ENCODE measurements at regions not wholly inside any gene's neighbourhood (a gene's known extent, or its start where the extent isn't known, plus 50 kb on each side); places are given as distances from the start of the nearest gene placed in this dataset.
"Not testable (repeated sequence)": the region's sequence is repeated elsewhere in the genome, so short reads cannot be mapped to it uniquely, and the experiment has no call there.

DNA sequence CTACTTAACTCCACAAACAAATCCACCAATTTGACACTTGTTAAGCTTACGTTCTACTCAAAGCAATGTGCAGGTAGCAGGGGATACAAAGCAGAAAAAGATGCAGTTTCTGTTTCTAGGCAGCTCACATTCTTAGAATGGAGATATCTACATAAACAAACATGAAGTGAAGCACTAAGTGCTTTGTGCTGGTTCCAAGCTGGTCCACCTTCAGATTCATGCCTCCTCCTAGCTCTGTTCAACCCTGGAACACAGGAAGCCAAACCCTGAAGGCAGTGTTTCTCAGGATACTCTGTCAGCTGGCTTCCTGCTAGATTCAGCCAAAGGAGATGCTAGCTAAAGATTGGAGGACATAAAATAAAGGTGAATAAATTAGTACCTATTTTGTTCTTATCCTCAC is 55.3 kb upstream of the NOL4 start:
- no peak for DNase-seq

DNA sequence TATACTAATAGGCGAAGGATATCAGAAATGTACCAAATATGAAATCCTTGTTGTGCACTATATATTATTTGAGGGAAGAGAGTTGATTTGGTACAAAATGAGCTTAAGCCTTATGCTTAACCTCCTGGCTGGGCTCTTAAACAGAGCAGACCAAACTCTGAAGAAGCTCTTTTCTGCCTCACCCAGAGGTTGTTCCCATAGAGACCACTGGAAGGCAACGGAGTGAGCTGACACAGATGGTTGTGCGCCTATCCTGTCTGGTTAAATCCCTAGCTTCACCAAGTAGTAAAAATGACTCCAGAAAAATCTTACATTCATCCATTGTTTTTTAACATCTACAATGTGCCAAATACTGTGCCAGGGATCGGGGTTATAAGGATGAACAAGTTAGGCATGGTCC is 55.9 kb upstream of the NOL4 start:
- DNase-seq = no peak

DNA sequence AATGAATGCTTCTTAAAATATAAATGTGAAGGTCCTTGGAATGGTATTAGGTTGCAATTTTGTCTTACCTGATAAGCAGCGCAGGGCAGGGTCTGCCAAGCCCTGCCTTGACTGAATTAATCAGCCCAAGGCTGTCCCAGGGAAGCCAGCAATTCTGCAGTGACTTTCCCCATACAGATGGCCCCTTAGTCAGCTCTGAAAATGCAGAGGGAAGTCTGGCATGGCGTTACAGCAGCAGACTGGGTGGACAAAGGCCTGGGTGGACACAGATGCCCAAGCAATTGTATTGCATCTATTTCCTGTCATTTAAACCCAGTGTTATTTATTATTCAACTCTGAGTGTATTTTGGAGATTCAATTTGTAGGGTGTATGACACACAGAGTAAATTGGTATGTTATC is 56.6 kb upstream of the NOL4 start:
- peak; percentile 10 for DNase-seq

DNA sequence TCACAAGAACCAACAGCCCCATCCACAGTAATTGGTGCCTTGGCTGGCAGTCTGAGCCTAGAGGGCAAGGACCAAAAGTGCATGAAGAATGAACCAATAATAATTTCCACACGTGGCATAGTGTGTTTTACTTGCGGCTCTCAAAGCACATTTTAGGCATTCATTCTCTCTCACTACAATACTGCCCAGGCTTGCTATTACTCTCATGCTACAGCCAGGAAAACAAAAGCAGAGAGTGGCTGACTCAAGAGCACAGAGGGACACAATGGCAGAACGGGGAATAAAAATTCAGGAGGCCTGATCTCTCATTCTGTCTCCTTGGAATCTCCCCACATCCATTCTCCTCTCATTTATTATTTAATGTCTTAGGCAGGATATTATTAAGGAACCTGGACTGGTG is 57.0 kb upstream of the NOL4 start:
- DNase-seq = no peak

DNA sequence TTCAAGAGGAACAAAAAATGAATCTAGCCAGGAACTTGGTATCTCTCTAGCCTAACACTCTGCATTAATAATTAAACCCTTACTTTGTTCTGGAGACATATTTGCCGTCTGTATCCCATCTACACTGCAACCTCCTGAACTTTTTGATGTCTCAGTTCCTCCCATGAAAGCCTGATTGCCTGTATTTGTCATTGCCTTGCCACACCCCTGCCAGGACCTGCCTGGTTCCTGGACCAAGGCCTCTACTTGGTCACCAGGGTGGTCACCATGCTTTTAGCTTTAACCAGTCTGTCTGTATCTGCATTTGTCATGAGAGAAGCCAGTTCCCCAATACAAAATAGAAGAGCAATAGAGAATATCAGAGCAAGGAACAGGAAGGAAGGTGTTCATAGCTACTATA is 58.8 kb upstream of the NOL4 start:
- DNase-seq = no peak

DNA sequence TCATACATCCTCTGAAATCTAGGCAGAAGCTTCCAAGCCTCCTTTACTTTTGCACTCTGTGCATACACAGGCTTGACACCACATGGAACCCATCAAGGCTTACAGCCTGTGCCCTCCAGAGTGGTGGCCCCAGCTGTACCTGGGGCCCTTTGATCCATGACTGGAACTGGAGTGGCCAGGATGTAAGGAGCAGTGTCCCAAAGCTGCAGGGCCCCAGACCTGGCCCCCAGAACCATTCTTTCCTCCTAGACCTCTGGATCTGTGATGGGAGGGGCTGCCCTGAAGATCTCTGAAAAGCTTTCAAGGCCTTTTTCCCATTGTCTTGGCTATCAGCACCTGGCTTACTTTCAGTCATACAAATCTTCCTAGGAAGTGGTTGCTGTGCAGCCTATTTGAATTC is 63.1 kb upstream of the NOL4 start:
- no peak for DNase-seq

DNA sequence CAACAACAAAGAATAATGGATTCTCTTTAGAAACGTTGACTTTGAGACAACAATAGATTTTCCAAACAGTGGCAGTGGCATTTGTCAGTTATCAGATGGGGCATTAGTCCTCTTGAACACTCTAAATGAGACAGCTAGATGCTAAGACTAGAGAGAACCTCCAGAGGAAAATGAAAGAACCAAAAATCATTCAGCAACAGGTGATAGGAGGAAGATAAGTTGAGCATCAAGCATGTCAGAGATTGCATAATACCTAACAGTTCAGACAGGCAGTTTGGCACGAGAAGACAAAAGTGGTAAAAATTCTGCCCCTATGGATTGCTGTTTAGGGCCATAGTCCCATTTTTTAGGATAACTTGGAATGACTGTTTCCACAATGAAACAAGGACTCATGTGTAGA is 67.9 kb upstream of the NOL4 start:
- no peak for DNase-seq

DNA sequence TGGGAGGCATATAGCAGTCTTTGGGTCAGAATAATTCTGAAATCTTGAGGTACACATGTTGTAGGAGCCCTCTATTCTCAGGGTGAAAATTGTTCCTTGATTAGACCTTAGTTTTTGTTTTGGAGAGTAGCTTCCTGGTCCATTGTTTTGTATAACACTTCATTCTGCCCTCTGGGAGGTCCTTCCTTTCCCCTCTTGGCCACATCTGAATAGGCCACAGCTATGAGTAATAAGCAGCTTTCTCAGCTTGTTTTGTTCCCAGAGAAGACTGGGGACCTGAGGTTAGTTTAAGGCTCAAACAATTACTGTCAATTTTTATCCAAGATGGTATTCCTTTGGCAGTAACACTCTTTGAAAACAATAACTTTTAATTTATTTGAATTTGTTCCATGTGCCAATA is 72.6 kb upstream of the NOL4 start:
- no peak for DNase-seq

DNA sequence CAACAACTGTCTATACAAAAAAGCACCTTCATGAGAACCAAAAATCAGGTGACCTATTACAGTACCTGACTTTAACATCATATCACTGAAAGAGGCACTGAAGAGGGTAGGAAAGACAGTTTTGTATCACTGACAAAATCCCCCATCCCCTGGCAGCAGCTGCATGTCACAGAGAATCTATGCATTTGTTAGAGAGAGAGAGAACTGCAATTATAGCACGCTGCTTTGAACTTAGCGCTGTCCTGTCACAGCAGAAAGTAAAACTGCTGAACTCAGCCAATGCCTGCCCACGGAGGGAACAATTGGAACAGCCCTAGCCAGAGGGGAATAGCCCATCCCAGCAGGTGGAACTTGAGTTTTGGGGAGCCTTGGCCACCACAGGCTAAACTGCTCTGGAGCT is 75.1 kb upstream of the NOL4 start:
- DNase-seq = peak; percentile 72

DNA sequence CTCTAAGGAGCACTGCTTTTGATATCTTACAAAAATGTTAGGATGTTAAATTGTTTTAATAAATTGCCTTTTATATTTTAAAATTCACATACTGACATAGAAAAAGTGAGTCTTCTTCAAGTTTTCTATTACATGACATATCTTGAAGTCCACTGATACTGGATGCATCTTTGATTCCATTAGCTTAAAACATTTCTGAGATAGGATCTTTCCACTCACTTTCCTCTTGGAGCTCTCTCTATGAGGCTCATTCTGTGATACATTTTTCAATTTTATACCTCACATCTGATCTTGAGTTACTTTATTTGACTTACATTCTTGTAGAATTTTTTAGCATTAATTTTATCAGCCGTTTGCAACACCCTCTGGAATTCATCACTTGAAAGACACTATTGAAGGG is 86.8 kb upstream of the NOL4 start:
- no peak for DNase-seq

DNA sequence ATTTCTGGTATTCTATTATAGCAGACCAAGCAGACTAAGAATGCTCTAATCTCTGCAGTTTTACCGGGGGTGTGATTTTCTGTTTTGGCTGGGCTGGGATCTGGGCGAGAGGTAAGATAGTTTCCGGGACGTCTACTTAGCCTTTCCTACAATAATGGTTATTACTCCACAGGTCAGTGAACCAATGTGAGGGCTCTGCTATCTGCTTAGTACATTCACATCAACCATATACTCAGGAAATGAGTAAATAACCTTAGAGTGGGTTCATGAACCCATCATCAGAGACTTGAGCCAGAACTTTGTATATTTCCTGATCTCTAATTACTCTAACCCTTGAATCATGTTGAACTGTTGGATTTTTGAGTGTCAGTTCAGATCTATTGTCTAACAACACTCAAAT is 90.1 kb upstream of the NOL4 start:
- DNase-seq = no peak

DNA sequence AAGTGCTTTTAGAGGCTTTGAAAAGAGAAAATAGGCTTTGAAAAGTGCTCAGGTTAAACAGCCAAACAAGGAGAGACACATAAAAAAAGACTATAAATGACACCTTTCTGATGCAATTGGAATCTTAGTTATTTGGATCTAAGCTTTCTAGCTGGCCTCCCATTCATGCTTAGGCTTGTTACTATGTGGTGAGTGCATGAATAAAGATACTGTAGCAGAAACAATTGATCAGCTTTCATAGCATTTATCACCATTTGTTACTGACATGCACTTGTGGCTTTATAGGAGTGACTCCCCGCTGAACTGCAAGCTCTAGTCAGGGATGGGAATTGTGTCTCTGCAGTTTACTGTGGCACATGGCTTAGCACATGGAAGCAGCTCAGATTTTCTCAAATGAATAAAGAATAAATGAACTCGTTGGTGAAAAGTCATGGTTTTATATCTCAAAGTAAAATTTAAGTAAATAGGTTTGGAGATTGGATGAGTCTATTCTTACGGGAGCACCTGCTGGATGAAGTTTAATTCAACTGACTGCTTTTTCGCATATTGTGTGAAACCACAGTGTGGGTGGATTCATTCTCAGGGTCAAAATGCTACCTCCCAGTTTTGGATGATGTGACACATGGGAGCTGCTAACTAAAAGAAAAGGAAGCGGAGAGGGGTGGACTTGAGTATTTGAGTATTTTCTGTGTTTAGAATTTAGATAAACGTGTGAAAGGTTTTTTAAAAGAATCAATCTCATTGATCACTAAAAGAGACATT is 91.1 kb upstream of the NOL4 start:
- no peak for DNase-seq

DNA sequence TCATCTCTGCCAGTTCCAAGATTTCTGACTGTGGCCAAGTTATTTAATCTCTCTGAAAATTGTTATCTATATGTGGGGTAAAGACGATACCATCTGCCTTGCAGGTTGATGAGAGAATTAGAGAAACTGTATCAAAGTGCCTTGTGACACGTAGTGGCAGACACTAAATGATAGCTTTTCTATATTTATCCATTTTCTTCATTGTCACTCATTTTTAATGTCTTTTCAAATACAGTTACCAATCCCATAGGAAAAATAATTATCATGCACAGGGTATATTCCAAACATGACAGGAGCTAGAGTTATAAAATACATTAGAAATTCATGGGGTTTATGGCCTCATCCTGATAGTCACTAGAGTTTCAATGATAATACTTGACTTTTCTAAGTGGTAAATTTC is 95.6 kb upstream of the NOL4 start:
- no peak for DNase-seq

DNA sequence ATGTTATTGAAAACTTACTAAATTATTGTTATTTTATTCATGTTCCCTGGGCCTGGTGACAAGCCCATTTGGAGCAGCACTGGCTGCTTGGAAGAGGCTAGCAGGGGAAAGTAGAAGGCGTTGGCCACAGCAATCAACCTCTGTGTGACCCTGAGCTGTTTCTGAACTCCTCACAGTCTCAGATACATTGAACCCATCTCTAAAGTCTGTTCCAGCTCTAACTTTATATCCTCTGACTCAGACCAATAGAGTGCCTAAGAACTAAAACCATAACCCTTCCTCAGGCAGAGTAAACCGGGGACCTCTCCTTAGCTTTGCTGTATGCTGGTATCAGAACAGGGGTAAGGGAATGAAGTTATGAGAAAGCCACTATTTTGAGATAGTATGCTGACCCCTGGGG is 96.4 kb upstream of the NOL4 start:
- DNase-seq = no peak

DNA sequence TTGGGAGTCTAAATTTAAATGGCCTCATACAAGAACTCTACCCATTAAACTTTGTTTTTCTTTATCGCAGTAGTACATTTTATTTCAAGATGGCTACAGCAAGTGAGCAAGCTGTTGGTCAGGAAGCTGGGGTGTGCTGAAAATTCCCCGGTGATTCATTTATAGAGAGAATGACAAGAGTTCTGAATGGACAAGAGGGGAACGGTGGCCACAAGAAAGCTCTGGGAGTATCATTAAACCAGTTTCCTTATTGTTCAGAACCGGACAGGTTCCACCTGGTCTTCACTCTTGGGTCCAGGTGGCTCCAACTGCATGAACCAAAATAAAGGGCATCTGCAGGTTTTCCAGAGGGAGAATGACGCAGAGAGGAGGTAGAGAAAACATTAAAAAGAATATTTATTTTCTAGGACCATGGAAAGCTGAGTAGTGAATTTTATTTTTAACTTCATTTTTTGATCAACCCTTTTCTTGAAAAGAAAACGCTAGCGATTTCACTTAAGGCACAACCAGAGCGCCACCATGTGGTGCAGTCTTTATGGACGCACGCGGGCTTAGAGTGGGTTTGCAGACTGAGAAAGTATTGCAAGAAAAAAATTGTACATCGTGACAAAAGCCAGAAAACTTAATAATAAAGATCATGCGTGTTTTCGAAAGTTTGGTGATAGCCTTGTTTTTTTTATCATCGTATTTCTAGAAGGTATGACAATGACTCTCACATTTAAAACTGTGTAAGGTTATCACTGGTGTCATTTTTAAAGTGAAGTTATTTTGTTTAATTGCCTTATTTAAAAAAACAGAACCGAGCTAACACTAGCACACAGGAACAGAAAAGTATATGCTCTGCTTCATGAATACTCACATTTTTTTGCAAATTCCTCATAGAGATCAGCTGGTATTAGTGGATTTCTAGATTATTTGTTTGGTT is 97.9 kb upstream of the NOL4 start:
- peak; percentile 93 for DNase-seq

DNA sequence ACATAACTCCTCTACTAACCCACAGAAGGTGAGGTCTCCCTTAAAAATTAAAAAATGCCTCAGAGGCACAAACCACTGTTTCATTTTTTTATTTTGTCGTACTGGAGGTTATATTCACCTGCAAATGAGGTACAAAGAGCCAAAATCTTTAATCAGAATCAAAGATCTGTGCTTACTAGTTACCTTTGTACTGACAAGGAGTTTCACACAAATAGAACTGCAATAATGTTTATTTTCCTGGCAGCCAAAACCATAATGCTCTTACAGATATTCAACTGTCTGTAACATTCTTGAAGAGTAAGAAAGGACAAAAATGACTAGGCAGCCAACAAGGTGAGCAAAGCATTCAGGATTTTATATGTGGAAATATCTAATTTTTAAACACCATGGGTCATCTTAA is 105.1 kb upstream of the NOL4 start:
- DNase-seq = no peak

DNA sequence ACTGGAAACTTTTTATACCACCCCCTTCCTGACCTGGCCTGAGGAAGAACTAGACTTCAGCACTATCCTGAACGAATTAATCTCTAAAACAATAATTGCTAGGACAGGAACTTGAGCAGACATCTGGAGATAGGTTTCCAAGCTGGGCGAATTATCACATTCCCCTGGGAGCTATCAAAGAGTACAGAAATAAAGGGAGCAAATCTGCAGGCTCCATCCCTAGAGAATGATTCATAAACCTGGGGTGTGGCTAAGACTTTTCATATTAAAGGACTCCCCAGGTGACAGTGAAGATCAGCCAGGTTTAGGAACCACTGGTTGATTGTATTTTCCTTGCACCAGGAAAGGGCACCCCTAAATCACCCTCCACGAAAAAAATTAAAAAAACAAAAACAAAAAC is 105.6 kb upstream of the NOL4 start:
- DNase-seq = no peak

DNA sequence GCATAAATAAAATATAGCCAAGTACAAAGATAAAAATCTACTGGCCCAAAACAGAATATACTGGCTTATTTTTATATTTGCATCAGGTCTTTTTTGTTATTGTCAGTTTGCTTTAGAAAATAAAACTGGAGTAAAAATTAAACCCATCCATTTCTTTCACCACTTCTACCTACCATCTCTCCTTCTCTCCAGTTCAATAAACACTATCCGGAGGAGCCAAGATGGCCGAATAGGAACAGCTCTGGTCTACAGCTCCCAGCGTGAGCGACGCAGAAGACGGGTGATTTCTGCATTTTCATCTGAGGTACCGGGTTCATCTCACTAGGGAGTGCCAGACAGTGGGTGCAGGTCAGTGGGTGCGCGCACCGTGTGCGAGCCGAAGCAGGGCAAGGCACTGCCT is 106.2 kb upstream of the NOL4 start:
- DNase-seq = not testable (repeated sequence)

DNA sequence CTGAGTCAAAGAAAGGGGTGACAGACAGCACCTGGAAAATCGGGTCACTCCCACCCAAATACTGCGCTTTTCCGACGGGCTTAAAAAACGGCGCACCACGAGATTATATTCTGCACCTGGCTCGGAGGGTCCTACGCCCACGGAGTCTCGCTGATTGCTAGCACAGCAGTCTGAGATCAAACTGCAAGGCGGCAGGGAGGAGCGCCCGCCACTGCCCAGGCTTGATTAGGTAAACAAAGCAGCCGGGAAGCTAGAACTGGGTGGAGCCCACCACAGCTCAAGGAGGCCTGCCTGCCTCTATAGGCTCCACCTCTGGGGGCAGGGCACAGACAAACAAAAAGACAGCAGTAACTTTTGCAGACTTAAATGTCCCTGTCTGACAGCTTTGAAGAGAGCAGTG is 106.6 kb upstream of the NOL4 start:
- DNase-seq = not testable (repeated sequence)

DNA sequence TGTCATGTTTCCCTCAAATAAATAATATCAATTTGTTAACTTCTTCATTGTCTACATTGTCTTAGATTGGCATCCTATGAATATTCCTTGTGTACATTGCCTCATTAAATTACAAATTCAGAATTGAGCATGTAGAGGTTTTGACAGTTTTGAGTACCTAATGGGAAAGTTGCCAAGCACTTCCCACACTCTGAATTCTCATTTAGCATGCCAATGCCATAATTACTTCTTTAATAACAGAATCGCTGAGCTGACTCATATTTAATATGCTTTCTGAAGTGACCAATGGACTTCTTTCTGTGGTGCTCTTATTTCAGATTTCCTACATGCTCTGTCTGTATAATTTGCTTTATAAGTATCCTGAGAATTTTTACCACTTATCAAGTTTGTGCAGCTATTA is 114.4 kb upstream of the NOL4 start:
- DNase-seq = no peak

DNA sequence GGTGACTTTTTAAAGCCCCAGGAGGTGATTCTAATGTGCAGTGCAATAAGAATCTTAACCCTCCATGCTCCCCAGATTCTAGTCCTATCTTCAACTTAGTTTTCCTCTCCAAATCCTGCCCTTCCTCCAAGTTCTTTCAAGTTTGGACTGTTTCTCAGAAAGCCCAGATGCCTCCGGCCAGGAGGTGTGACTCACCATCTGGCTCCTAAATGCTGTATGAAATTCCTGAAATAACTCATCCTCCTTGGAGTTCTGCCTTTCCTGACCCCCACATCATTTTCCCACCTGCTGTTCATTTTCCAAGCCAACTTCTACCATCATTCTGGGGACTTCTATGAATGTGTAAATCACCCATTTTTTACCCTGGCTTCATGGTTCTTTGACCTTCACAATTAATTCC is 118.2 kb upstream of the NOL4 start:
- DNase-seq = no peak

DNA sequence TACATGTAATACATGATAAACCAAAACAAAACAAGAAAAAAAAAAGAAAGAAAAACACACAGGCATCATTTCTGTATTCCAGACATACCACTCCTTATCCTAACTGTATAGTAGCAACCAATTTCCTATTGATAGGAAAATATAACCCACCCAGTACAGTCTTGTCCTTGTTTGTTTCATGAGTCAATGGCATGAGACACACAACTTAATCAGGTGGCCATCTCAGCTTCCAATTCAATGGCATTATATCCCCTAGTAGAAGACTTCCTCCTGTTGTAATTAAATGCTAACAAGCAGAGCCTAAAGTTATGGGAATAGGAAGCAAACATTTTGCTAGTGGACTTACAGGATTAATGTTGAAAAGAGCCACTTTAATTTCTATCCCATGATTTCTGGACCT is 121.0 kb upstream of the NOL4 start:
- DNase-seq = no peak

DNA sequence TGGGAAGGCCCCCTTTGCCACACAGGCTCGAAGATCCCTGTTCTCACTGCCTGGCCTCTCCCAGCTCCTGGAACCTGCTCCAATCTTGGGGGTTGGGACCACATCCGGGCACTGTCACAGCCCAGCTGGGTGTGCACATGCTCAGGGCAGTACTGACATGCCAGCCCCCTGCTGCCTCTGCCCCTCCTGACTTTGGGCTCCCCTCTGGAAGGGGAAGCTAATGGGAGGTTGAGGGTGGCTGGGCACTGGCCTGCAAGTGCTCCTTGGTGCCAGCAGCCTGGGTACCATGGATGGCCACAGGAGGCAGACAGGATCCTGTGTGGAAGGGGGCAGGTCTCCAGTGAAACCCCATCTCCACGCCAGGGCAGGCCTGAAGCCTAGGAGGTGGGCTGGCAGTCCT is 126.1 kb upstream of the NOL4 start:
- no peak for DNase-seq

DNA sequence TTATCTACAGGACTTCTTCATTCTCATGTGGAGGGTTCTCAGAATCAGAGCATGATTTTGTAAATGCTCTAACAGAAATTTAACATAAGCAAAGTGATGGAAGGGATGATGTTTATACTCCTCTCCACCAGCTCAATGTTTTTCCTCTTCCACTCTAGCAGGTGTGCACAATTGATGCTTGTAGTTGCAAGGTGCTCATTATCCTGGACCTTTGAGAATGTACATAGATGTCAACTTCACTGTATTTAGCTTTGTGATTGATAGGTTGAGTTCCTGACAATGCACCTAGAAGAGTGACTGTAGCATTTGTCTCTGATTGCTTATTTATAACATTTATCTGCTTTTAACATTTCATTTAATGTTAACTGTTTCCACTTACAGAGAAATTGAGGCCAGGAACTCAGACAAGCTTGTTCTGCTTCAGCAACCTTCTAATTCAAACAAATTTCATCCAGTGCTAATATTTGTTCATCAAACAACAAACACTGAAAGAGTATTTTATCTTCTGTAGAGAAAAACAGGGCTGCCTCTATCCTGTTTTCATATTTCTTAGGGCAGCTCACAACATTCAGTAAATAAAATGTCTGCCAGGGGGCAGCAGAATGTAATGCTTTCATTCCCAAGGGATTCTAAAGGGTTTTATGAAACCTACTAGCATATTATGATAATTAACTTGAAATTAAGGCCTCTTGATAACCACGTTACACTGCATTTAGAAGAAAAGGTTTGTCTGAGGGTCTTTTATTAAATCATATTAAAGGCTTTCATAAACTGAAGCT is 127.9 kb upstream of the NOL4 start:
- peak; percentile 31 for DNase-seq

Measured in eye (tissue), 1 donor.